IMR-90 (cell line): ENCODE measurements at regions not wholly inside any gene's neighbourhood (a gene's known extent, or its start where the extent isn't known, plus 50 kb on each side); places are given as distances from the start of the nearest gene placed in this dataset.

ENCODE experiments used
- ATAC-seq: fragments of 200-7000 bp; cut with Tn5 transposase; 2 replicates; pipeline ENCODE4 v1.9.1; 2020; ENCODE audit warnings: low read depth, mild to moderate bottlenecking, moderate library complexity
- BruUV-seq: library from RNA; stranded (reverse); fragments of 400-500 nt; replicated peaks from 2 replicates; lab custom pipeline; 2021; lab: Mats Ljungman, UMichigan
- CTCF ChIA-PET: fragments of 300-600 bp; formaldehyde crosslinking; extraction: SDS; loops from one replicate; lab custom pipeline; 2021; ENCODE audit warnings: antibody characterized with exemption; lab: Yijun Ruan, JAX
- POLR2A ChIA-PET: fragments of 300-600 bp; sonication (Branson Sonifier 250); formaldehyde crosslinking; loops from one replicate; lab custom pipeline; 2022; ENCODE audit warnings: antibody characterized with exemption; ENCODE audit not compliant: unreplicated experiment; lab: Charles Lee
- DNase-seq: peaks from one replicate; pipeline ENCODE4 v3.0.0; 2013
- H2AFZ ChIP-seq: replicated peaks from 2 replicates; pipeline ENCODE3; 2013; ENCODE audit warnings: low read length, mild to moderate bottlenecking; ENCODE audit not compliant: poor library complexity
- H2AK5ac ChIP-seq: 2 replicates; pipeline ENCODE4 v1.6.1; 2013; ENCODE audit warnings: low read depth, low read length, inconsistent platforms
- H2AK9ac ChIP-seq: replicated peaks from 2 replicates; pipeline ENCODE3; 2013; ENCODE audit warnings: mild to moderate bottlenecking, low read depth, low read length, moderate library complexity; ENCODE audit not compliant: poor library complexity
- H2BK120ac ChIP-seq: 2 replicates; pipeline ENCODE4 v1.6.1; 2013; ENCODE audit warnings: low read depth, low read length, inconsistent platforms
- H2BK15ac ChIP-seq: 3 replicates; pipeline ENCODE4 v1.6.1; 2013; ENCODE audit warnings: low read depth, low read length, inconsistent platforms
- H2BK20ac ChIP-seq: 2 replicates; pipeline ENCODE4 v1.6.1; 2013; ENCODE audit warnings: low read depth, mild to moderate bottlenecking, inconsistent platforms, low read length, moderate library complexity
- H2BK5ac ChIP-seq: 2 replicates; pipeline ENCODE4 v1.6.1; 2013; ENCODE audit warnings: mild to moderate bottlenecking, low read depth, low read length, inconsistent platforms; ENCODE audit not compliant: poor library complexity, severe bottlenecking
- H3K14ac ChIP-seq: replicated peaks from 2 replicates; pipeline ENCODE4 v1.6.1; 2013; ENCODE audit warnings: low read depth, low read length, inconsistent platforms
- H3K18ac ChIP-seq: 2 replicates; pipeline ENCODE4 v1.6.1; 2013; ENCODE audit warnings: low read depth, low read length, control low read depth
- H3K23ac ChIP-seq: 2 replicates; pipeline ENCODE4 v1.6.1; 2013; ENCODE audit warnings: low read depth, low read length, inconsistent platforms
- H3K27ac ChIP-seq: 2 replicates; pipeline ENCODE4 v1.5.1; 2013; ENCODE audit warnings: mild to moderate bottlenecking, control low read depth, low read length; ENCODE audit not compliant: insufficient read depth
- H3K27me3 ChIP-seq: 2 replicates; pipeline ENCODE4 v1.6.1; 2013; ENCODE audit warnings: low read length; ENCODE audit not compliant: control insufficient read depth, insufficient read depth
- H3K36me3 ChIP-seq: 2 replicates; pipeline ENCODE4 v1.6.1; 2013; ENCODE audit warnings: low read length, mixed read lengths; ENCODE audit not compliant: control insufficient read depth, insufficient read depth
- H3K4ac ChIP-seq: 2 replicates; pipeline ENCODE4 v1.6.1; 2013; ENCODE audit warnings: low read depth, low read length, inconsistent platforms
- H3K4me1 ChIP-seq: 2 replicates; pipeline ENCODE4 v1.6.1; 2013; ENCODE audit warnings: low read length, mixed read lengths; ENCODE audit not compliant: control insufficient read depth, insufficient read depth
- H3K4me2 ChIP-seq: 2 replicates; pipeline ENCODE4 v1.6.1; 2013; ENCODE audit warnings: low read depth, mild to moderate bottlenecking, control low read depth, low read length, moderate library complexity
- H3K4me3 ChIP-seq: 2 replicates; pipeline ENCODE4 v1.5.1; 2013; ENCODE audit warnings: low read depth, mild to moderate bottlenecking, control low read depth, low read length, moderate library complexity; ENCODE audit not compliant: insufficient read depth
- H3K56ac ChIP-seq: 2 replicates; pipeline ENCODE4 v1.6.1; 2013; ENCODE audit warnings: low read length, inconsistent platforms; ENCODE audit not compliant: insufficient read depth; ENCODE audit errors: extremely low read depth
- H3K79me1 ChIP-seq, 2 experiments: 2 replicates each; pipeline ENCODE4 v1.6.1; 2013; ENCODE audit warnings: low read length in 2 of 2, inconsistent platforms in 1 of 2, low read depth in 1 of 2
- H3K9ac ChIP-seq: 2 replicates; pipeline ENCODE4 v1.6.1; 2013; ENCODE audit warnings: low read depth, low read length, control low read depth
- H3K9me1 ChIP-seq: 2 replicates; pipeline ENCODE4 v1.6.1; 2013; ENCODE audit warnings: low read length, inconsistent platforms; ENCODE audit not compliant: insufficient read depth
- H3K9me3 ChIP-seq: 2 replicates; pipeline ENCODE4 v1.6.1; 2013; ENCODE audit warnings: low read length; ENCODE audit not compliant: control insufficient read depth, insufficient read depth
- H4K20me1 ChIP-seq: 2 replicates; pipeline ENCODE4 v1.6.1; 2013; ENCODE audit warnings: low read length, inconsistent platforms; ENCODE audit not compliant: insufficient read depth
- H4K5ac ChIP-seq: 2 replicates; pipeline ENCODE4 v1.6.1; 2013; ENCODE audit warnings: mild to moderate bottlenecking, low read depth, low read length, control low read depth
- H4K8ac ChIP-seq, 2 experiments: 2 replicates each; pipeline ENCODE4 v1.6.1; 2013; ENCODE audit warnings: low read depth in 2 of 2, low read length in 2 of 2, control low read depth in 1 of 2, inconsistent platforms in 1 of 2
- H4K91ac ChIP-seq: 2 replicates; pipeline ENCODE4 v1.6.1; 2013; ENCODE audit warnings: low read depth, low read length, inconsistent platforms; ENCODE audit not compliant: insufficient read depth
- BHLHE40 ChIP-seq: fragments of 150-350 bp; IDR thresholded peaks from 2 replicates; pipeline ENCODE4 v1.6.1; 2016; ENCODE audit warnings: mild to moderate bottlenecking, low read depth, low read length
- CEBPB ChIP-seq: IDR thresholded peaks from 2 replicates; pipeline ENCODE4 v1.6.1; 2012; ENCODE audit warnings: low read depth, low read length, improper control_type of control experiment
- CHD1 ChIP-seq: IDR thresholded peaks from 2 replicates; pipeline ENCODE4 v1.6.1; 2012; ENCODE audit warnings: low read depth, low read length, improper control_type of control experiment
- FOS ChIP-seq: fragments of 150-350 bp; IDR thresholded peaks from 2 replicates; pipeline ENCODE4 v1.6.1; 2016; ENCODE audit warnings: low read depth, low read length
- MAFK ChIP-seq: IDR thresholded peaks from 2 replicates; pipeline ENCODE4 v1.6.1; 2012; ENCODE audit warnings: low read depth, low read length, improper control_type of control experiment
- MAZ ChIP-seq: IDR thresholded peaks from 2 replicates; pipeline ENCODE4 v1.6.1; 2012; ENCODE audit warnings: low read depth, mild to moderate bottlenecking, low read length, improper control_type of control experiment, moderate library complexity, borderline replicate concordance
- MXI1 ChIP-seq: IDR thresholded peaks from 2 replicates; pipeline ENCODE4 v1.6.1; 2012; ENCODE audit warnings: low read depth, mild to moderate bottlenecking, low read length, moderate library complexity, borderline replicate concordance
- NFE2L2 ChIP-seq: fragments of 150-350 bp; IDR thresholded peaks from 2 replicates; pipeline ENCODE4 v1.6.1; 2016; ENCODE audit warnings: low read depth, mild to moderate bottlenecking, low read length
- POLR2A ChIP-seq: IDR thresholded peaks from 2 replicates; pipeline ENCODE4 v1.6.1; 2012; ENCODE audit warnings: mild to moderate bottlenecking, low read depth, low read length
- RAD21 ChIP-seq: IDR thresholded peaks from 2 replicates; pipeline ENCODE4 v1.6.1; 2012; ENCODE audit warnings: low read length, improper control_type of control experiment
- RCOR1 ChIP-seq: IDR thresholded peaks from 2 replicates; pipeline ENCODE4 v1.6.1; 2012; ENCODE audit warnings: mild to moderate bottlenecking, low read length, improper control_type of control experiment; ENCODE audit not compliant: insufficient replicate concordance
- RFX5 ChIP-seq: IDR thresholded peaks from 2 replicates; pipeline ENCODE4 v1.8.0; 2012; ENCODE audit warnings: low read depth, mild to moderate bottlenecking, low read length, moderate library complexity
- SMC3 ChIP-seq: fragments of 150-350 bp; IDR thresholded peaks from 2 replicates; pipeline ENCODE4 v1.6.1; 2016; ENCODE audit warnings: low read depth, mild to moderate bottlenecking, antibody characterized with exemption, low read length, moderate library complexity
- USF2 ChIP-seq: fragments of 150-350 bp; IDR thresholded peaks from 2 replicates; pipeline ENCODE4 v1.6.1; 2017; ENCODE audit warnings: mild to moderate bottlenecking, antibody characterized with exemption, low read length, low read depth
- WGBS, 2 experiments: methylation state at CpG; one replicate each; pipeline versions ENCODE4 v1.1.5 to v1.1.7; 2013; ENCODE audit warnings: missing lambda C conversion rate in 2 of 2; ENCODE audit not compliant: insufficient read length in 1 of 2; ENCODE audit errors: extremely low coverage in 2 of 2; 5-methylcytosine and 5-hydroxymethylcytosine counted together
- dilution Hi-C: fragments of 300-500 bp; cut with HindIII; formaldehyde crosslinking; loops from one replicate; pipeline ENCODE4 v1.14.3; 2018; ENCODE audit warnings: low sequenced_read_pairs; ENCODE audit not compliant: unreplicated experiment
- in situ Hi-C: fragments of 300-500 bp; cut with MboI; formaldehyde crosslinking; loops from 3 replicates; pipeline ENCODE4 v1.14.3; 2019; ENCODE audit warnings: low sequenced_read_pairs, inconsistent platforms, mixed read lengths
- intact Hi-C: fragments of 100-400 bp; cut with micrococcal nuclease; formaldehyde crosslinking; loops from 2 replicates; pipeline ENCODE4 v1.10.0; 2022
- TF ChIP-seq, protein P1 (sequence below): conservative IDR thresholded peaks from 2 replicates; pipeline ENCODE4 v1.5.1; 2012; ENCODE audit warnings: mild to moderate bottlenecking, low read depth, low read length, improper control_type of control experiment

DNA sequence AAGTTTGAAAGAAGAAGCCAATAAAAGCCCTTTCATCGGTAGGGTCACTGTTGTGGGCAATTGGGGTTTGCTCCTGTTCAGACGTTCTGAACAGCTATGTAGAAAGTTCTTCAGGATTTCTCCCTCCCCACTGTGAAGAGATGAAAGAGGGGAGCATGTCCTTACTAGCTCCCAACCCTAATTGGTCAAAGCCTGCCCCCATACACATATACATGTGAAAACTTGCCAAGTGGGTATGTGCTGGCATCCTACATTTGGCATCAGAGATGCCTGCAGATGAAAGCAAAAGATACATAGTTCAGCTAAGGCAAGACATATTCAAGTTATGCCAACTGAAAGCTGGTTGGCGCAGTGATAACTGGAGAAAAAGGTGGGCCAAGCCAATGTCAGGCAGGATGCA lies 363.1 kb upstream of the DACH1 start:
- no peak overlapping the region for H3K4me3 ChIP-seq
- no peak overlapping the region for H2AK5ac ChIP-seq
- H3K27me3 ChIP-seq = no peaks in the 10 kb centered on the region
- no peak for DNase-seq
- no peak for TF ChIP-seq MXI1
- no peak for TF ChIP-seq POLR2A
- TF ChIP-seq, protein P1, sequence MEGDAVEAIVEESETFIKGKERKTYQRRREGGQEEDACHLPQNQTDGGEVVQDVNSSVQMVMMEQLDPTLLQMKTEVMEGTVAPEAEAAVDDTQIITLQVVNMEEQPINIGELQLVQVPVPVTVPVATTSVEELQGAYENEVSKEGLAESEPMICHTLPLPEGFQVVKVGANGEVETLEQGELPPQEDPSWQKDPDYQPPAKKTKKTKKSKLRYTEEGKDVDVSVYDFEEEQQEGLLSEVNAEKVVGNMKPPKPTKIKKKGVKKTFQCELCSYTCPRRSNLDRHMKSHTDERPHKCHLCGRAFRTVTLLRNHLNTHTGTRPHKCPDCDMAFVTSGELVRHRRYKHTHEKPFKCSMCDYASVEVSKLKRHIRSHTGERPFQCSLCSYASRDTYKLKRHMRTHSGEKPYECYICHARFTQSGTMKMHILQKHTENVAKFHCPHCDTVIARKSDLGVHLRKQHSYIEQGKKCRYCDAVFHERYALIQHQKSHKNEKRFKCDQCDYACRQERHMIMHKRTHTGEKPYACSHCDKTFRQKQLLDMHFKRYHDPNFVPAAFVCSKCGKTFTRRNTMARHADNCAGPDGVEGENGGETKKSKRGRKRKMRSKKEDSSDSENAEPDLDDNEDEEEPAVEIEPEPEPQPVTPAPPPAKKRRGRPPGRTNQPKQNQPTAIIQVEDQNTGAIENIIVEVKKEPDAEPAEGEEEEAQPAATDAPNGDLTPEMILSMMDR = no peak
- no peak for TF ChIP-seq FOS
- TF ChIP-seq USF2 = no peak
- TF ChIP-seq RFX5 = no peak
- no peak for TF ChIP-seq BHLHE40
- TF ChIP-seq SMC3 = no peak
- TF ChIP-seq CEBPB = no peak
- TF ChIP-seq CHD1 = no peak
- TF ChIP-seq NFE2L2 = no peak
- no peak for TF ChIP-seq RCOR1
- TF ChIP-seq MAFK = no peak
- no peak for TF ChIP-seq MAZ
- no peak for TF ChIP-seq RAD21
- dilution Hi-C loops = no loop called here
- H4K8ac ChIP-seq = no peak overlapping the region
- no peak overlapping the region for H4K5ac ChIP-seq
- H3K56ac ChIP-seq = no peak overlapping the region
- H3K4ac ChIP-seq = no peak overlapping the region
- H3K4me2 ChIP-seq = no peak overlapping the region
- no TSS peak for BruUV-seq
- H3K18ac ChIP-seq = no peak overlapping the region
- POLR2A ChIA-PET = no interaction called here
- no peaks in the 10 kb centered on the region for H3K9me1 ChIP-seq
- in situ Hi-C loops = no loop called here
- H3K9ac ChIP-seq = no peak overlapping the region
- H3K14ac ChIP-seq = no peak overlapping the region
- no peak overlapping the region for H3K27ac ChIP-seq
- no peaks in the 10 kb centered on the region for H4K20me1 ChIP-seq
- H3K9me3 ChIP-seq = no peaks in the 10 kb centered on the region; the same call in 1 of the 2 replicates
- H2BK5ac ChIP-seq = no peak overlapping the region
- WGBS, 2 experiments = no CpG with 5 or more reads among the region's 3 CpGs
- intact Hi-C loops = no loop called here
- no peak overlapping the region for H2BK15ac ChIP-seq
- ATAC-seq = no peak
- CTCF ChIA-PET = no interaction called here
- no peaks in the 10 kb centered on the region for H3K79me1 ChIP-seq
- H4K91ac ChIP-seq = no peak overlapping the region
- no peak overlapping the region for H2BK20ac ChIP-seq
- H3K36me3 ChIP-seq = no peaks in the 10 kb centered on the region
- no peak overlapping the region for H2AFZ ChIP-seq
- no peak overlapping the region for H2AK9ac ChIP-seq
- H3K23ac ChIP-seq = no peak overlapping the region
- H3K4me1 ChIP-seq = no peaks in the 10 kb centered on the region
- no peak overlapping the region for H2BK120ac ChIP-seq
